ENCODE measurements at regions not wholly inside any gene's neighbourhood (a gene's known extent, or its start where the extent isn't known, plus 50 kb on each side); places are given as distances from the start of the nearest gene placed in this dataset.

DNA sequence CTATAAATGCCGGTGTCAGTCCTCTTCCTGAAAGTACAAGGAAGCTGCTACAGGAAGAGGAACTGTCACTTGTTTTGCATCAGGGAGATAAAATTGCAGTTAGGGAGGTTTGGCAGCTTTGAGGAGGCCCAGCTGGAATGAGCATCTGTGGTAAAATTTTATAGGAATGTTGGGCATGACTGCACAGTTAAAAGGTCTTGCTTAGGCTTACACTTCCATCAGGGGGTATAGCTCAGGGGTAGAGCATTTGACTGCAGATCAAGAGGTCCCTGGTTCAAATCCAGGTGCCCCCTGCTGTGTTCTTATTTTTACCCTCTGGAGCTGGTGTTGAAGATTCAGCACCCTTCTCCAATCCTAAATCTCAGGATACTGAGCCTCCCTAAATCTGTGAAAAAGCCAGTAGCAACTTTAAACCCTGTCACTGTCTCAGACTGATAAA is 65.9 kb downstream of the ZNF467 start:
- TF ChIP-seq, protein P1, sequence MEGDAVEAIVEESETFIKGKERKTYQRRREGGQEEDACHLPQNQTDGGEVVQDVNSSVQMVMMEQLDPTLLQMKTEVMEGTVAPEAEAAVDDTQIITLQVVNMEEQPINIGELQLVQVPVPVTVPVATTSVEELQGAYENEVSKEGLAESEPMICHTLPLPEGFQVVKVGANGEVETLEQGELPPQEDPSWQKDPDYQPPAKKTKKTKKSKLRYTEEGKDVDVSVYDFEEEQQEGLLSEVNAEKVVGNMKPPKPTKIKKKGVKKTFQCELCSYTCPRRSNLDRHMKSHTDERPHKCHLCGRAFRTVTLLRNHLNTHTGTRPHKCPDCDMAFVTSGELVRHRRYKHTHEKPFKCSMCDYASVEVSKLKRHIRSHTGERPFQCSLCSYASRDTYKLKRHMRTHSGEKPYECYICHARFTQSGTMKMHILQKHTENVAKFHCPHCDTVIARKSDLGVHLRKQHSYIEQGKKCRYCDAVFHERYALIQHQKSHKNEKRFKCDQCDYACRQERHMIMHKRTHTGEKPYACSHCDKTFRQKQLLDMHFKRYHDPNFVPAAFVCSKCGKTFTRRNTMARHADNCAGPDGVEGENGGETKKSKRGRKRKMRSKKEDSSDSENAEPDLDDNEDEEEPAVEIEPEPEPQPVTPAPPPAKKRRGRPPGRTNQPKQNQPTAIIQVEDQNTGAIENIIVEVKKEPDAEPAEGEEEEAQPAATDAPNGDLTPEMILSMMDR (IDR thresholded peaks at IDR 0.05; ENCODE audit: borderline replicate concordance, extremely low read depth, low read length, poor library complexity, severe bottlenecking), result no peak
- TF ChIP-seq EZH2 (IDR thresholded peaks at IDR 0.05; ENCODE audit: borderline replicate concordance, low read depth, low read length, severe bottlenecking), result no peak

All from DND-41 (cell line).